H1 (cell line): ENCODE measurements at regions not wholly inside any gene's neighbourhood (a gene's known extent, or its start where the extent isn't known, plus 50 kb on each side); places are given as distances from the start of the nearest gene placed in this dataset.

Experiments used
- CTCF ChIA-PET: fragments of 300-600 bp; sonication (Branson Sonifier 250); formaldehyde crosslinking; loops from one replicate; lab custom pipeline; 2021; ENCODE audit not compliant: partially characterized antibody; lab: Charles Lee
- POLR2A ChIA-PET: fragments of 300-600 bp; sonication (Branson Sonifier 250); formaldehyde crosslinking; loops from one replicate; lab custom pipeline; 2021; ENCODE audit warnings: inconsistent platforms; ENCODE audit not compliant: partially characterized antibody; lab: Charles Lee
- DNase-seq, 2 experiments: peaks; one replicate each; pipeline versions ENCODE4 v3.0.0 to v3.0.0-alpha.2; 2010 to 2022; ENCODE audit warnings: low spot score in 2 of 2, low read depth in 1 of 2, mixed read lengths in 1 of 2
- FAIRE-seq: peaks from 2 replicates; lab custom pipeline; 2011; peaks lifted over from hg19 to GRCh38; lab: Jason Lieb, UNC
- H2AFZ ChIP-seq: 2 replicates; pipeline ENCODE4 v1.8.1; 2012; ENCODE audit warnings: low read length, inconsistent platforms
- H2AK5ac ChIP-seq: 2 replicates; pipeline ENCODE4 v1.6.1; 2013; ENCODE audit warnings: low read depth, low read length
- H2BK120ac ChIP-seq: replicated peaks from 2 replicates; pipeline ENCODE3; 2013; ENCODE audit warnings: low read depth, low read length, inconsistent platforms
- H2BK12ac ChIP-seq: 2 replicates; pipeline ENCODE4 v1.6.1; 2013; ENCODE audit warnings: low read depth, low read length
- H2BK15ac ChIP-seq: 2 replicates; pipeline ENCODE4 v1.6.1; 2013; ENCODE audit warnings: low read length
- H2BK20ac ChIP-seq: 2 replicates; pipeline ENCODE4 v1.6.1; 2013; ENCODE audit warnings: low read length
- H2BK5ac ChIP-seq: 2 replicates; pipeline ENCODE4 v1.6.1; 2013; ENCODE audit warnings: low read depth, low read length
- H3K14ac ChIP-seq: 2 replicates; pipeline ENCODE4 v1.6.1; 2013; ENCODE audit warnings: inconsistent platforms; ENCODE audit not compliant: insufficient read length
- H3K18ac ChIP-seq: 2 replicates; pipeline ENCODE4 v1.6.1; 2013; ENCODE audit warnings: low read length; ENCODE audit errors: extremely low read depth
- H3K23ac ChIP-seq: 2 replicates; pipeline ENCODE4 v1.6.1; 2013; ENCODE audit warnings: inconsistent platforms; ENCODE audit not compliant: insufficient read length
- H3K23me2 ChIP-seq: 2 replicates; pipeline ENCODE4 v1.6.1; 2013; ENCODE audit warnings: low read depth, low read length
- H3K27ac ChIP-seq: 2 replicates; pipeline ENCODE4 v1.6.1; 2011; ENCODE audit warnings: low read depth, low read length, inconsistent platforms
- H3K27me3 ChIP-seq, 4 experiments: replicated peaks in 1 of 4; 1 replicate in 1 of 4; 2 replicates in 3 of 4; pipeline versions ENCODE4 v1.6.1 to v1.8.1; 2011 to 2013; ENCODE audit warnings: low read length in 3 of 4, mild to moderate bottlenecking in 3 of 4, inconsistent platforms in 2 of 4, mixed read lengths in 2 of 4, moderate library complexity in 1 of 4; ENCODE audit not compliant: control insufficient read depth in 3 of 4, insufficient read depth in 3 of 4; ENCODE audit errors: extremely low read depth in 1 of 4
- H3K36me3 ChIP-seq, 4 experiments: 2 replicates each; pipeline versions ENCODE4 v1.6.1 to v1.8.1; 2011 to 2013; ENCODE audit warnings: mild to moderate bottlenecking in 4 of 4, low read length in 3 of 4, moderate library complexity in 2 of 4, control low read depth in 1 of 4, inconsistent platforms in 1 of 4; ENCODE audit not compliant: insufficient read depth in 4 of 4, control insufficient read depth in 2 of 4
- H3K4ac ChIP-seq: replicated peaks from 2 replicates; pipeline ENCODE3; 2013; ENCODE audit warnings: low read length, low read depth, mixed read lengths, inconsistent platforms; ENCODE audit not compliant: insufficient read length
- H3K4me1 ChIP-seq, 4 experiments: replicated peaks in 1 of 4; 1 replicate in 1 of 4; 2 replicates in 3 of 4; pipeline versions ENCODE4 v1.6.1 to v1.8.1; 2011 to 2013; ENCODE audit warnings: low read length in 3 of 4, inconsistent platforms in 2 of 4, mixed read lengths in 1 of 4; ENCODE audit not compliant: insufficient read depth in 4 of 4, control insufficient read depth in 3 of 4
- H3K4me2 ChIP-seq, 2 experiments: 2 replicates each; pipeline versions ENCODE4 v1.6.1 to v1.8.1; 2011 to 2013; ENCODE audit warnings: low read depth in 2 of 2, low read length in 2 of 2, control low read depth in 1 of 2, inconsistent platforms in 1 of 2, mild to moderate bottlenecking in 1 of 2; ENCODE audit not compliant: insufficient read depth in 1 of 2
- H3K4me3 ChIP-seq, 4 experiments: fragments of 200-600, 300-600 bp in 1 of 4; sonication (generic), shearing (Covaris generic), sonication (Bioruptor Twin) in 1 of 4; 2 replicates each; pipeline versions ENCODE4 v1.5.1 to v1.8.1; 2011 to 2016; ENCODE audit warnings: low read length in 4 of 4, low read depth in 3 of 4, control low read depth in 2 of 4, inconsistent platforms in 2 of 4, mild to moderate bottlenecking in 2 of 4, mixed read lengths in 1 of 4, moderate library complexity in 1 of 4; ENCODE audit not compliant: insufficient read depth in 2 of 4; ENCODE audit errors: extremely low read depth in 1 of 4
- H3K56ac ChIP-seq: replicated peaks from 2 replicates; pipeline ENCODE3; 2013; ENCODE audit warnings: low read depth, mild to moderate bottlenecking, mixed read lengths, low read length, inconsistent platforms; ENCODE audit not compliant: insufficient read length
- H3K79me1 ChIP-seq: 2 replicates; pipeline ENCODE4 v1.6.1; 2013; ENCODE audit warnings: low read depth, low read length, control low read depth
- H3K79me2 ChIP-seq, 2 experiments: 2 replicates each; pipeline versions ENCODE4 v1.6.1 to v1.8.1; 2012 to 2013; ENCODE audit warnings: low read length in 2 of 2, mild to moderate bottlenecking in 2 of 2, inconsistent platforms in 1 of 2; ENCODE audit not compliant: insufficient read depth in 2 of 2, control insufficient read depth in 1 of 2
- H3K9ac ChIP-seq, 4 experiments: replicated peaks in 1 of 4; 1 replicate in 1 of 4; 2 replicates in 3 of 4; pipeline versions ENCODE4 v1.6.1 to v1.8.1; 2011 to 2013; ENCODE audit warnings: low read depth in 3 of 4, low read length in 3 of 4, control low read depth in 2 of 4, mild to moderate bottlenecking in 2 of 4, moderate library complexity in 2 of 4, inconsistent platforms in 1 of 4; ENCODE audit errors: extremely low read depth in 1 of 4
- H3K9me3 ChIP-seq, 2 experiments: 2 replicates each; pipeline versions ENCODE4 v1.6.1 to v1.8.1; 2012 to 2013; ENCODE audit warnings: mild to moderate bottlenecking in 2 of 2, moderate library complexity in 2 of 2, control low read depth in 1 of 2, inconsistent platforms in 1 of 2, low read depth in 1 of 2, low read length in 1 of 2, mixed read lengths in 1 of 2; ENCODE audit not compliant: insufficient read depth in 2 of 2
- H4K20me1 ChIP-seq, 2 experiments: replicated peaks in 1 of 2; 2 replicates each; pipeline versions ENCODE3 to v1.8.1; 2011 to 2013; ENCODE audit warnings: inconsistent platforms in 2 of 2, low read length in 2 of 2, mild to moderate bottlenecking in 1 of 2; ENCODE audit not compliant: insufficient read depth in 2 of 2, control insufficient read depth in 1 of 2
- H4K5ac ChIP-seq: 2 replicates; pipeline ENCODE4 v1.6.1; 2013; ENCODE audit warnings: low read length, low read depth, mixed read lengths, inconsistent platforms; ENCODE audit not compliant: insufficient read length
- H4K8ac ChIP-seq: 2 replicates; pipeline ENCODE4 v1.8.0; 2013; ENCODE audit warnings: mild to moderate bottlenecking, moderate library complexity, low read length, inconsistent platforms; ENCODE audit not compliant: insufficient read depth; ENCODE audit errors: extremely low read depth
- H4K91ac ChIP-seq: replicated peaks from 2 replicates; pipeline ENCODE3; 2013; ENCODE audit warnings: low read length, mixed read lengths, inconsistent platforms; ENCODE audit not compliant: insufficient read length
- CHD7 ChIP-seq: fragments of 300-600 bp; sonication (generic); IDR thresholded peaks from 2 replicates; pipeline ENCODE4 v1.7.1; 2012; ENCODE audit warnings: low read length, moderate library complexity, mild to moderate bottlenecking, inconsistent platforms; ENCODE audit not compliant: insufficient replicate concordance
- WGBS, 2 experiments: shearing (Covaris generic) in 1 of 2; methylation state at CpG; one replicate each; pipeline versions ENCODE4 v1.1.6 to v1.1.7; 2013 to 2015; ENCODE audit warnings: low lambda C conversion rate in 2 of 2, mixed read lengths in 2 of 2, inconsistent platforms in 1 of 2, low coverage in 1 of 2, missing lambda C conversion rate in 1 of 2; ENCODE audit not compliant: insufficient replicate concordance in 2 of 2, insufficient coverage in 1 of 2, insufficient read length in 1 of 2; ENCODE audit errors: extremely low coverage in 1 of 2, missing lambda C conversion rate in 1 of 2; 5-methylcytosine and 5-hydroxymethylcytosine counted together

- Histone ChIP-seq H3K9ac (no peak overlapping the region), H3K79me2 (no peaks in the 10 kb centered on the region), H4K5ac (no peak overlapping the region), H3K56ac (no peak overlapping the region), H2BK5ac (no peak overlapping the region), H4K91ac (no peak overlapping the region), H2BK12ac (no peak overlapping the region), H4K20me1 (no peaks in the 10 kb centered on the region), H3K23ac (no peak overlapping the region), H3K4me1 (peaks cover 0 to 3% (median 0%) of the 10 kb centered on the region in 4 experiments; a peak in 2 of 7 replicates), H2BK20ac (no peak overlapping the region), H3K4me3 (no peak overlapping the region), H3K27me3 (no peaks in the 10 kb centered on the region), H3K4me2 (no peak overlapping the region), H2BK120ac (no peak overlapping the region), H2AFZ (no peak overlapping the region), H3K14ac (no peak overlapping the region), H3K4ac (no peak overlapping the region), H3K23me2 (no peaks in the 10 kb centered on the region), H3K9me3 (peaks cover 0 to 9% of the 10 kb centered on the region in 2 experiments; a peak in 1 of 4 replicates), H2AK5ac (no peak overlapping the region), H3K18ac (no peak overlapping the region), H3K36me3 (no peaks in the 10 kb centered on the region), H2BK15ac (no peak overlapping the region), H3K79me1 (no peaks in the 10 kb centered on the region), H4K8ac (no peak overlapping the region), H3K27ac (no peak overlapping the region)
- 90% methylated on average over 4 of the region's 4 CpGs; no CpG with 5 or more reads in 1 of the 2 experiments for WGBS, 2 experiments
- no peak for FAIRE-seq
- POLR2A ChIA-PET, result no interaction called here
- DNase-seq, result no peak
- CTCF ChIA-PET, result no interaction called here
- no peak for TF ChIP-seq CHD7
Measured at GRCh38 chr3:144692488-144692887, 720.9 kb downstream of the DIPK2A start.
